Parathyroid adenoma (tissue), 2 donors: ENCODE measurements at regions not wholly inside any gene's neighbourhood (a gene's known extent, or its start where the extent isn't known, plus 50 kb on each side); places are given as distances from the start of the nearest gene placed in this dataset.

Source experiments
- H2AFZ ChIP-seq: fragments of 300-600 bp; sonication (generic); one replicate; pipeline ENCODE4 v1.7.0; 2017; ENCODE audit warnings: antibody characterized with exemption, mild to moderate bottlenecking
- H3K27ac ChIP-seq: fragments of 300-600 bp; sonication (generic); one replicate; pipeline ENCODE4 v1.7.0; 2017
- H3K27me3 ChIP-seq: fragments of 300-600 bp; sonication (generic); one replicate; pipeline ENCODE4 v1.7.0; 2017; ENCODE audit warnings: low read length; ENCODE audit not compliant: control insufficient read depth, insufficient read depth
- H3K36me3 ChIP-seq: fragments of 300-600 bp; sonication (generic); one replicate; pipeline ENCODE4 v1.7.0; 2017; ENCODE audit warnings: low read length; ENCODE audit not compliant: control insufficient read depth, insufficient read depth
- H3K4me1 ChIP-seq: fragments of 300-600 bp; sonication (generic); one replicate; pipeline ENCODE4 v1.7.0; 2017; ENCODE audit warnings: control low read depth
- H3K4me2 ChIP-seq: fragments of 300-600 bp; sonication (generic); one replicate; pipeline ENCODE4 v1.7.0; 2017; ENCODE audit warnings: low read length
- H3K4me3 ChIP-seq: fragments of 300-600 bp; sonication (generic); one replicate; pipeline ENCODE4 v1.7.0; 2017; ENCODE audit warnings: low read depth, low read length
- H3K79me2 ChIP-seq: fragments of 300-600 bp; sonication (generic); one replicate; pipeline ENCODE4 v1.7.0; 2017; ENCODE audit warnings: control low read depth
- H3K9ac ChIP-seq: fragments of 300-600 bp; sonication (generic); one replicate; pipeline ENCODE4 v1.7.0; 2017; ENCODE audit warnings: mild to moderate bottlenecking
- H3K9me3 ChIP-seq: fragments of 300-600 bp; sonication (generic); one replicate; pipeline ENCODE4 v1.7.0; 2017; ENCODE audit warnings: low read length; ENCODE audit not compliant: control insufficient read depth
- CTCF ChIP-seq: fragments of 300-600 bp; sonication (generic); IDR thresholded peaks from one replicate; pipeline ENCODE4 v1.7.0; 2017; ENCODE audit warnings: antibody characterized with exemption, mild to moderate bottlenecking
- donor health status: primary hyperparathyroidism.

GRCh38 chr13:103788061-103788652, 721.9 kb upstream of the SLC10A2 start:
- Histone ChIP-seq H3K79me2 (no peaks in the 10 kb centered on the region), H3K27ac (no peak overlapping the region), H3K4me2 (no peak overlapping the region), H3K36me3 (no peaks in the 10 kb centered on the region), H2AFZ (no peak overlapping the region), H3K9me3 (no peaks in the 10 kb centered on the region), H3K9ac (no peak overlapping the region), H3K27me3 (no peaks in the 10 kb centered on the region), H3K4me3 (no peak overlapping the region), H3K4me1 (no peaks in the 10 kb centered on the region)
- no peak for TF ChIP-seq CTCF

- no peak overlapping the region for H3K27ac ChIP-seq
- no peaks in the 10 kb centered on the region for H3K79me2 ChIP-seq
- no peaks in the 10 kb centered on the region for H3K27me3 ChIP-seq
- no peak overlapping the region for H3K4me2 ChIP-seq
- no peak overlapping the region for H3K9ac ChIP-seq
- no peak for TF ChIP-seq CTCF
- H3K4me3 ChIP-seq = no peak overlapping the region
- H3K9me3 ChIP-seq = no peaks in the 10 kb centered on the region
- no peaks in the 10 kb centered on the region for H3K4me1 ChIP-seq
- no peaks in the 10 kb centered on the region for H3K36me3 ChIP-seq
- H2AFZ ChIP-seq = no peak overlapping the region
Observed at GRCh38 chr13:103772576-103772975, 706.4 kb upstream of the SLC10A2 start.

GRCh38 chr13:103762523-103762922, 696.3 kb upstream of the SLC10A2 start:
- Histone ChIP-seq H3K36me3 (no peaks in the 10 kb centered on the region), H3K79me2 (no peaks in the 10 kb centered on the region), H3K27me3 (no peaks in the 10 kb centered on the region), H3K9ac (no peak overlapping the region), H3K27ac (no peak overlapping the region), H3K4me3 (no peak overlapping the region), H3K4me1 (no peaks in the 10 kb centered on the region), H2AFZ (no peak overlapping the region), H3K4me2 (no peak overlapping the region), H3K9me3 (no peaks in the 10 kb centered on the region)
- TF ChIP-seq CTCF = no peak

GRCh38 chr13:103759361-103759760, 693.1 kb upstream of the SLC10A2 start:
- Histone ChIP-seq H3K4me2 (no peak overlapping the region), H3K4me3 (no peak overlapping the region), H3K27me3 (no peaks in the 10 kb centered on the region), H3K9me3 (no peaks in the 10 kb centered on the region), H3K36me3 (no peaks in the 10 kb centered on the region), H3K4me1 (no peaks in the 10 kb centered on the region), H3K27ac (no peak overlapping the region), H3K79me2 (no peaks in the 10 kb centered on the region), H3K9ac (no peak overlapping the region), H2AFZ (no peak overlapping the region)
- TF ChIP-seq CTCF = no peak

GRCh38 chr13:103758222-103758621, 692.0 kb upstream of the SLC10A2 start:
- Histone ChIP-seq H3K4me2 (no peak overlapping the region), H3K4me1 (no peaks in the 10 kb centered on the region), H2AFZ (no peak overlapping the region), H3K79me2 (no peaks in the 10 kb centered on the region), H3K36me3 (no peaks in the 10 kb centered on the region), H3K27me3 (no peaks in the 10 kb centered on the region), H3K9ac (no peak overlapping the region), H3K27ac (no peak overlapping the region), H3K9me3 (no peaks in the 10 kb centered on the region), H3K4me3 (no peak overlapping the region)
- TF ChIP-seq CTCF = no peak
